Lower lobe of right lung (tissue), 2 donors: ENCODE measurements at regions not wholly inside any gene's neighbourhood (a gene's known extent, or its start where the extent isn't known, plus 50 kb on each side); places are given as distances from the start of the nearest gene placed in this dataset.

Experiments used
- ATAC-seq, 2 donors: fragments of 200-7000 bp; cut with Tn5 transposase; one replicate each; pipeline ENCODE4 v1.9.1; 2020 to 2022; ENCODE audit warnings: mild to moderate bottlenecking in 2 of 2, moderate library complexity in 2 of 2
- DNase-seq: peaks from one replicate; pipeline ENCODE4 v3.0.0-alpha.2; 2020
- H3K27ac ChIP-seq: fragments of 200-600 bp; one replicate; pipeline ENCODE4 v1.8.0; 2022
- H3K27me3 ChIP-seq: fragments of 200-600 bp; one replicate; pipeline ENCODE4 v1.8.0; 2022; ENCODE audit warnings: low read depth
- H3K36me3 ChIP-seq: fragments of 200-600 bp; one replicate; pipeline ENCODE4 v1.8.0; 2022; ENCODE audit warnings: mild to moderate bottlenecking
- H3K4me1 ChIP-seq: fragments of 200-600 bp; one replicate; pipeline ENCODE4 v1.8.0; 2022
- H3K4me3 ChIP-seq: fragments of 200-600 bp; one replicate; pipeline ENCODE4 v1.8.0; 2022; ENCODE audit warnings: mild to moderate bottlenecking
- H3K9me3 ChIP-seq: fragments of 200-600 bp; one replicate; pipeline ENCODE4 v1.8.0; 2022
- CTCF ChIP-seq: fragments of 200-600 bp; IDR thresholded peaks from one replicate; pipeline ENCODE4 v1.8.0; 2022; ENCODE audit warnings: antibody characterized with exemption, mild to moderate bottlenecking
- intact Hi-C: fragments of 100-400 bp; cut with DNase I; formaldehyde crosslinking; loops from one replicate; pipeline ENCODE4 v1.11.0; 2022
- donor health status: DM: no; HTN: yes; CAD: no; lungs with severe emphysema.

GRCh38 chr2:118325321-118325955 is 237.2 kb downstream of the INSIG2 start:
- no peak for DNase-seq
- no peak overlapping the region for H3K4me3 ChIP-seq
- H3K27ac ChIP-seq, result no peak overlapping the region
- intact Hi-C loops, result no loop called here
- H3K4me1 ChIP-seq, result no peaks in the 10 kb centered on the region
- ATAC-seq, result no peak
- H3K27me3 ChIP-seq, result peaks cover 4% of the 10 kb centered on the region
- H3K9me3 ChIP-seq, result no peaks in the 10 kb centered on the region
- H3K36me3 ChIP-seq, result no peaks in the 10 kb centered on the region
- TF ChIP-seq CTCF, result no peak

DNA sequence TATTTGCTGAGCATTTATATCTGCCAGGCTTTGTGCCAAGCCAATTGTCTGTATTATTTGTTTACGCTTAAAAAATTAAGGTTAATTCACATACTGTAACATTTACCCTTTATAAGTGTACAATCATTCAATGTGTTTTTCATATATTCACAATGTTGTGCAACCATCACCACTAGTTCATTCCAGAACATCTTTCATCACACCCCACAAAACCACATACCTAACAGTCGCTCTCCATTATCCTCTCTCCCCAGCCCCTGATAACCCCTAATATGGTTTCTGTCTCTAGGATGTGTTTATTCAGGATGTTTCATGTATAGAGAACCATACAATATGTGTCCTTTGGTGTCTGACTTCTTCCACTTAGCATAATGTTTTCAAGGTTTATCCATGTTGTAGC is 234.1 kb downstream of the INSIG2 start:
- Histone ChIP-seq H3K9me3 (no peaks in the 10 kb centered on the region), H3K27me3 (peaks cover 4% of the 10 kb centered on the region), H3K36me3 (no peaks in the 10 kb centered on the region), H3K4me3 (no peak overlapping the region), H3K4me1 (no peaks in the 10 kb centered on the region), H3K27ac (no peak overlapping the region)
- DNase-seq (no peak), ATAC-seq (no peak)
- no peak for TF ChIP-seq CTCF
- intact Hi-C loops, result no loop called here

GRCh38 chr2:118321432-118322105 is 233.3 kb downstream of the INSIG2 start:
- no peak for TF ChIP-seq CTCF
- DNase-seq, result no peak
- intact Hi-C loops, result no loop called here
- no peaks in the 10 kb centered on the region for H3K9me3 ChIP-seq
- H3K36me3 ChIP-seq, result no peaks in the 10 kb centered on the region
- H3K27me3 ChIP-seq, result peaks cover 4% of the 10 kb centered on the region
- no peak for ATAC-seq
- no peaks in the 10 kb centered on the region for H3K4me1 ChIP-seq
- H3K27ac ChIP-seq, result no peak overlapping the region
- H3K4me3 ChIP-seq, result no peak overlapping the region

GRCh38 chr2:118320658-118321057 is 232.4 kb downstream of the INSIG2 start:
- Histone ChIP-seq H3K36me3 (no peaks in the 10 kb centered on the region), H3K9me3 (no peaks in the 10 kb centered on the region)

GRCh38 chr2:118320196-118320595 is 231.9 kb downstream of the INSIG2 start:
- no peak overlapping the region for H3K27ac ChIP-seq
- H3K9me3 ChIP-seq, result no peaks in the 10 kb centered on the region
- peaks cover 4% of the 10 kb centered on the region for H3K27me3 ChIP-seq
- no peak for TF ChIP-seq CTCF
- ATAC-seq (no peak), DNase-seq (no peak)
- no peaks in the 10 kb centered on the region for H3K36me3 ChIP-seq
- intact Hi-C loops, result no loop called here
- H3K4me1 ChIP-seq, result no peaks in the 10 kb centered on the region
- H3K4me3 ChIP-seq, result no peak overlapping the region

More at GRCh38 chr2:118320658-118321057, 232.4 kb downstream of the INSIG2 start:
- Histone ChIP-seq H3K27ac (no peak overlapping the region), H3K4me3 (no peak overlapping the region), H3K27me3 (peaks cover 4% of the 10 kb centered on the region), H3K4me1 (no peaks in the 10 kb centered on the region)
- ATAC-seq (no peak), DNase-seq (no peak)
- intact Hi-C loops, result no loop called here
- TF ChIP-seq CTCF, result no peak
